HepG2 (cell line): ENCODE measurements at regions not wholly inside any gene's neighbourhood (a gene's known extent, or its start where the extent isn't known, plus 50 kb on each side); places are given as distances from the start of the nearest gene placed in this dataset.

Source experiments
- ATAC-seq: fragments of 200-7000 bp; cut with Tn5 transposase; 3 replicates; pipeline ENCODE4 v1.9.1; 2020; ENCODE audit warnings: mild to moderate bottlenecking, moderate library complexity
- BruUV-seq: library from RNA; stranded (reverse); fragments of 400-500 nt; replicated peaks from 2 replicates; lab custom pipeline; 2021; lab: Mats Ljungman, UMichigan
- CTCF ChIA-PET: fragments of 300-600 bp; formaldehyde crosslinking; extraction: SDS; loops from one replicate; lab custom pipeline; 2021; ENCODE audit warnings: low total read pairs, inconsistent platforms, low intra/inter-chr PET ratio; lab: Yijun Ruan, JAX
- POLR2A ChIA-PET: fragments of 350-600 bp; sonication (Branson Sonifier 250); formaldehyde crosslinking; loops from one replicate; lab custom pipeline; 2020; ENCODE audit warnings: antibody characterized with exemption, inconsistent platforms; lab: Yijun Ruan, JAX
- DNase-seq: peaks from one replicate; pipeline ENCODE4 v3.0.0-alpha.2; 2015; ENCODE audit warnings: low spot score
- FAIRE-seq: peaks from 3 replicates; lab custom pipeline; 2011; peaks lifted over from hg19 to GRCh38; lab: Jason Lieb, UNC
- H2AFZ ChIP-seq: one replicate; pipeline ENCODE4 v1.6.1; 2011; ENCODE audit warnings: low read length, inconsistent platforms
- H3K27ac ChIP-seq: fragments of 300-600 bp; 3 replicates; pipeline ENCODE4 v1.8.0; 2011; ENCODE audit warnings: mixed run types, mild to moderate bottlenecking, mixed read lengths, low read length, inconsistent platforms; ENCODE audit not compliant: insufficient read depth; ENCODE audit errors: extremely low read length
- H3K27me3 ChIP-seq, 2 experiments: fragments of 200-600 bp in 1 of 2; 2 replicates in 1 of 2; 3 replicates in 1 of 2; pipeline versions ENCODE4 v1.6.0 to v1.8.0; 2011; ENCODE audit warnings: low read length in 2 of 2, mild to moderate bottlenecking in 2 of 2, moderate library complexity in 2 of 2, inconsistent platforms in 1 of 2; ENCODE audit not compliant: insufficient read depth in 2 of 2, control insufficient read depth in 1 of 2
- H3K36me3 ChIP-seq, 2 experiments: fragments of 200-600 bp in 1 of 2; replicated peaks in 1 of 2; 2 replicates in 1 of 2; 3 replicates in 1 of 2; pipeline versions ENCODE4 v1.5.1 to v1.8.0; 2011; ENCODE audit warnings: low read length in 2 of 2, inconsistent platforms in 1 of 2; ENCODE audit not compliant: insufficient read depth in 2 of 2, control insufficient read depth in 1 of 2
- H3K4me1 ChIP-seq: 2 replicates; pipeline ENCODE4 v1.5.1; 2012; ENCODE audit warnings: low read length, inconsistent platforms; ENCODE audit not compliant: insufficient read depth
- H3K4me2 ChIP-seq: 2 replicates; pipeline ENCODE4 v1.6.0; 2011; ENCODE audit warnings: low read depth, low read length, inconsistent platforms
- H3K4me3 ChIP-seq, 3 experiments: fragments of 200-600 bp in 1 of 3; sonication (generic), shearing (Covaris generic) in 1 of 3; replicated peaks in 1 of 3; 2 replicates each; pipeline ENCODE4 v1.5.1; 2011 to 2016; ENCODE audit warnings: low read length in 3 of 3, inconsistent platforms in 2 of 3, low read depth in 2 of 3, mild to moderate bottlenecking in 2 of 3, control low read depth in 1 of 3, mixed read lengths in 1 of 3; ENCODE audit not compliant: insufficient read depth in 1 of 3
- H3K79me2 ChIP-seq: one replicate; pipeline ENCODE4 v1.6.1; 2011; ENCODE audit warnings: low read length, inconsistent platforms; ENCODE audit not compliant: insufficient read depth
- H3K9ac ChIP-seq: 2 replicates; pipeline ENCODE4 v1.6.0; 2011; ENCODE audit warnings: mild to moderate bottlenecking, low read depth, low read length, inconsistent platforms; ENCODE audit not compliant: insufficient read depth
- H3K9me3 ChIP-seq: 2 replicates; pipeline ENCODE4 v1.5.1; 2012; ENCODE audit warnings: mild to moderate bottlenecking, low read length
- H4K20me1 ChIP-seq: 2 replicates; pipeline ENCODE4 v1.6.0; 2011; ENCODE audit warnings: inconsistent platforms, mild to moderate bottlenecking, low read length, moderate library complexity; ENCODE audit not compliant: insufficient read depth
- AGO2 ChIP-seq: fragments of 200-400 bp; formaldehyde crosslinking; optimal IDR thresholded peaks from 2 replicates; pipeline ENCODE3; 2017; ENCODE audit warnings: mild to moderate bottlenecking, low read depth, low read length, moderate library complexity
- CCDC6 ChIP-seq: sonication (generic); formaldehyde crosslinking; IDR thresholded peaks from 2 replicates; pipeline ENCODE4 v1.8.1; 2022; ENCODE audit warnings: mild to moderate bottlenecking, missing genetic modification reagents, moderate library complexity
- FOXK1 ChIP-seq: sonication (generic); formaldehyde crosslinking; IDR thresholded peaks from 2 replicates; pipeline ENCODE4 v1.4.0; 2020; ENCODE audit warnings: low read depth, missing genetic modification reagents, borderline replicate concordance
- MYNN ChIP-seq: sonication (generic); formaldehyde crosslinking; IDR thresholded peaks from 2 replicates; pipeline ENCODE4 v1.4.0; 2020; ENCODE audit warnings: mild to moderate bottlenecking, low read depth, missing genetic modification reagents
- PITX1 ChIP-seq: sonication (generic); formaldehyde crosslinking; IDR thresholded peaks from 2 replicates; pipeline ENCODE4 v1.5.1; 2020; ENCODE audit warnings: mild to moderate bottlenecking, missing genetic modification reagents
- ZKSCAN8 ChIP-seq: IDR thresholded peaks from 2 replicates; pipeline ENCODE4 v1.6.1; 2016; ENCODE audit warnings: borderline replicate concordance, missing genetic modification reagents, missing compliant biosample characterization
- ZMYM4 ChIP-seq: sonication (generic); formaldehyde crosslinking; IDR thresholded peaks from 2 replicates; pipeline ENCODE4 v1.8.1; 2023; ENCODE audit warnings: mild to moderate bottlenecking, missing genetic modification reagents
- ZNF432 ChIP-seq: sonication (generic); formaldehyde crosslinking; IDR thresholded peaks from 2 replicates; pipeline ENCODE4 v1.5.0; 2020; ENCODE audit warnings: missing genetic modification reagents, mild to moderate bottlenecking, borderline replicate concordance
- ZNF644 ChIP-seq: IDR thresholded peaks from 2 replicates; pipeline ENCODE4 v1.6.1; 2016; ENCODE audit warnings: low read depth
- ZSCAN5A ChIP-seq: sonication (generic); formaldehyde crosslinking; IDR thresholded peaks from 2 replicates; pipeline ENCODE4 v1.8.0; 2022; ENCODE audit warnings: mild to moderate bottlenecking, missing genetic modification reagents, borderline replicate concordance
- WGBS: methylation state at CpG from one replicate; pipeline ENCODE4 v1.1.6; 2017; ENCODE audit warnings: low lambda C conversion rate; 5-methylcytosine and 5-hydroxymethylcytosine counted together
- in situ Hi-C: cut with HindIII; loops from 2 replicates; pipeline ENCODE4 v1.10.0; 2017; ENCODE audit warnings: low pct_unique_long_range_greater_than_20kb; ENCODE audit not compliant: extremely low pct_ligation_motif_present
- intact Hi-C: fragments of 100-400 bp; cut with micrococcal nuclease; formaldehyde crosslinking; loops from one replicate; pipeline ENCODE4 v1.10.0; 2022; ENCODE audit not compliant: unreplicated experiment

- POLR2A ChIA-PET, result interaction anchor here (1.8 kb wide), 1 partner anchor 11 kb away, joined by 9 read pairs; no protein-coding TSS in a partner anchor
Observed at GRCh38 chr10:28806951-28807759, 129.8 kb downstream of the BAMBI start.

GRCh38 chr10:28807760-28808613, 130.7 kb downstream of the BAMBI start:
- peak overlapping the region; percentile 57 for H3K9ac ChIP-seq
- intact Hi-C loops (loop anchor here (5.0 kb wide), 1 partner anchor 86 kb away; no protein-coding TSS in a partner anchor), in situ Hi-C loops (no loop called here)
- H3K9me3 ChIP-seq, result no peaks in the 10 kb centered on the region
- H4K20me1 ChIP-seq, result no peaks in the 10 kb centered on the region
- BruUV-seq, result no TSS peak
- peak overlapping the region; percentile 62 for H2AFZ ChIP-seq
- ATAC-seq, result peak; percentile 99
- peak overlapping the region; percentile 94 for H3K4me2 ChIP-seq
- H3K27ac ChIP-seq, result peak overlapping the region; percentile 43
- ChIA-PET POLR2A (interaction anchor here (1.8 kb wide), 1 partner anchor 10 kb away, joined by 9 read pairs; no protein-coding TSS in a partner anchor), CTCF (no interaction called here)
- no peaks in the 10 kb centered on the region for H3K36me3 ChIP-seq
- no peaks in the 10 kb centered on the region for H3K79me2 ChIP-seq
- DNase-seq, result peak; percentile 60
- WGBS, result 2% methylated on average over 16 of the region's 16 CpGs
- peak overlapping the region; percentile 28 to 61 (median 44) for H3K4me3 ChIP-seq
- H3K27me3 ChIP-seq, result no peaks in the 10 kb centered on the region
- H3K4me1 ChIP-seq, result peaks cover 48% of the 10 kb centered on the region
- FAIRE-seq, result peak; percentile 91
- TF ChIP-seq ZMYM4 (peak; percentile 54; the same call in 1 of the 2 replicates), ZSCAN5A (CRISPR knock-in tag) (peak; percentile 75; the same call in 1 of the 2 replicates), ZNF432 (no peak), FOXK1 (CRISPR knock-in tag) (0 out of 2 replicates have a peak, but pooled peaks have one; percentile 33), AGO2 (no peak), MYNN (CRISPR knock-in tag) (no peak), PITX1 (CRISPR knock-in tag) (no peak)

More at GRCh38 chr10:28806951-28807759, 129.8 kb downstream of the BAMBI start:
- CTCF ChIA-PET, result no interaction called here
- peaks cover 48% of the 10 kb centered on the region for H3K4me1 ChIP-seq
- DNase-seq (no peak), FAIRE-seq (peak; percentile 42), ATAC-seq (no peak)
- in situ Hi-C loops, result no loop called here
- H3K4me3 ChIP-seq, result no peak overlapping the region
- H3K4me2 ChIP-seq, result peak overlapping the region; percentile 94
- no TSS peak for BruUV-seq
- H3K9me3 ChIP-seq, result no peaks in the 10 kb centered on the region
- 38% methylated on average over 8 of the region's 8 CpGs for WGBS
- intact Hi-C loops, result loop anchor here (5.0 kb wide), 1 partner anchor 85 kb away; no protein-coding TSS in a partner anchor
- H3K27me3 ChIP-seq, result no peaks in the 10 kb centered on the region
- no peak overlapping the region for H3K27ac ChIP-seq
- TF ChIP-seq ZKSCAN8 (CRISPR knock-in tag), result no peak
- no peak for TF ChIP-seq ZNF644 (CRISPR knock-in tag)
- 0 out of 2 replicates have a peak, but pooled peaks have one; percentile 1 for TF ChIP-seq CCDC6
- no peaks in the 10 kb centered on the region for H4K20me1 ChIP-seq
- peak overlapping the region; percentile 69 for H2AFZ ChIP-seq
- H3K36me3 ChIP-seq, result no peaks in the 10 kb centered on the region
- H3K9ac ChIP-seq, result no peak overlapping the region
- no peaks in the 10 kb centered on the region for H3K79me2 ChIP-seq
